DMS153 treated with DMSO at 0.1 percent for 48 hours (cell line): ENCODE measurements at regions not wholly inside any gene's neighbourhood (a gene's known extent, or its start where the extent isn't known, plus 50 kb on each side); places are given as distances from the start of the nearest gene placed in this dataset.

Experiments used
- DNase-seq: peaks from one replicate; lab custom pipeline; 2025; ENCODE audit not compliant: unreplicated experiment; lab: John Stamatoyannopoulos, UW

DNA sequence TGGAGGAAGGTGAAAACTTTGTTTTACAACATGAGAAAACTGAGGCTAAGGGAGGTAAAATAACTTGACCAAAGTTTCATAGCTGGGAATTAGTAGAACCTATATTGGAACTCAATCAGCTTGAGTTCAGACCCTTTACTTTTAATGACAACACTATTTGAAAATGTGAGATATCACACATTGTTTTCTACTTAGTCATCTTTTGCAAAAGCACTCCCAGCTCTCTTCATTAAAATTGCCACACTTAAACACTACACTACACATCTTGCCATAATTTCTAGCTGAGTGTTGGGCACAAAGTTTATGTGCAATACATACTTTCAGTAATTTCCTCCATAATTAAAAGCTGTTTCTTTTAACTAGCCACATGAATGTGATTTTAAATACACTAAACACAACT lies 230.4 kb upstream of the DCBLD2 start:
- no peak for DNase-seq

DNA sequence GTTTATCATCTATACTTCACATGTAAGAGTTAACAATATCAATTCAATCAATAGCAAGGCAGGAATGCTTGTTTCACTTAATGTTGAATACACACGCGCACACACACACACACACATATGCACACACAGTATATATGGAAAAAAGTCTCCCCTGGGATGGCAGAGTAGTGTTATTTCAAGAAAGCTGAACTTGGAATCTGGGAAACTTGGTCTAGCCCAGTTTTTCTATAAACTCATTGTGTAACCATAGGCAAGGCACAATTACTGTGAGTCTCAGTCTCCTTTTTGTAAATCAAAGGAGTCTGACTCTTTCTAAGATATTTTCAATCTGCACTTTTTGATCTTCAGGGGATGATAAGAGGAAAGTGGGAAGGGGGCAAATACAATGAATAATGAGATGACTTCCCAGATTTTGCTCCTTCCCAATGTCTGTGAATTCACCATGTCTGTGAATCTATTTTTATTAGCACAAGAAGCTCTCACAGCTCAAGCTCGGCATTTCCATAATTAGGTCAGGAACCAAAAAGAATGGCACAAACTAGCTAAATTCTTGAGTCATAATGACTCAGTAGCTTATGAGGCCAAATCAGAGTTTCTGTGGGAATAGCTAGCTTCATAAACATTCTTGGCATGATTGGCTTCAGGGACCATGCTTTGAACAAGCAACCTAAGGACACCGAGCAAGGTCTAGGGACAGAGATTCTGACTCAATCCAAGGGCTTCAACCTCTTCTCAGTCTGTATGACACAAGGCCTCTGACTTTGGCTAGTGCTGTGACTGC lies 227.4 kb upstream of the DCBLD2 start:
- DNase-seq, result no peak

DNA sequence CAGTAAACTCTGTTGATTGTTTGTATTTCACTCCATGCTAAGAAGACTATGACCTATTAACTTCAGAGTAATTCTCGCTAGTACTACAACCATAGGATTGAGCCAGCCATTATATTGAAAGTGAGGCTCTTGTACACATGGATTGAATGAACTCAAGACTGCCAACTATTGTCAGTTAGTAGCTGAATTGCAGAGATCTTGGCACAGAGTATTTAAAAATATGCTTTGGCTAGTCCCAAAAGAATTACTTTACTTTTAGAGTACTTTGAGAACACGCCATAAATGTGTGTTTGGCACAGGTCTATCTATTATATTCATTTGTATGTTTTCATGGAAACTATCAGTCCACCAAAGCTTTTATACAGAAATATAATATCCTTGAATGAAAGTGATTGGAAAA lies 226.7 kb upstream of the DCBLD2 start:
- DNase-seq, result no peak

DNA sequence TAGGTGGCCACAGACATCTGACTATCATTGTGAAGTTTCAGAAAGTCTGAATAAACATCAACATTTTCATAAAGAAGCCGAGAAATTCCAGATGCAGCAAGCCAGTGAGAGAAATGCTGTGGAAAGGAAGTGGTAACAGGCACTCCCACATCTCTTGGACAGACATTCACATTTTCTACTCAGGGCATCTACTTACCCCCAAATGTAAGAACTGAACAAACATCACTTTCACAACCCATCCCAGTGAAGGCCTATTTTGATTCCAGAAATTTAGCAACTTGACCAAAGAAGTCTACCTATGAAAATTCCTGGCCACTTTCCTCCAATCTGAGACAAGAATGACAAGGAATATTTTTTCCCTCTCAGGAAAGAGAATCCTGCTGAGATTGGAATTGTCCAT lies 224.8 kb upstream of the DCBLD2 start:
- no peak for DNase-seq

DNA sequence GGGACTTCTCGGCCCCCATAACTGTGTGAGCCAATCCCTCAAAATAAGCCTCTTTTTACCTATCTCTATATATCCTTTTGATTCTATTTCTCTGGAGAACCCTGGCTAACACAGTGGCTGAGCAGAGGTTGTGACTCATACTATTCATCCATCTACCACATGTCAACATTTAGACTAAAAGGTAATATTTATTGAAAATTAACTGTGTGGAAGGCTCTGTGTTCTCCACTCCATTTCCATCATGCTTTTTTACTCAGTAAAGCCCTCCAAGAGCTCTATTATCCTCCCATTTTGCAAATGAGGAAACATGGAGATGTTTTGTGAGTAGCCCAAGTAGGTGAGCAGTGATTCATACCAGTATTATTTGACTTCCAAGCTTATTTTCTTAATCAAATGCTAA lies 217.9 kb upstream of the DCBLD2 start:
- DNase-seq, result no peak

DNA sequence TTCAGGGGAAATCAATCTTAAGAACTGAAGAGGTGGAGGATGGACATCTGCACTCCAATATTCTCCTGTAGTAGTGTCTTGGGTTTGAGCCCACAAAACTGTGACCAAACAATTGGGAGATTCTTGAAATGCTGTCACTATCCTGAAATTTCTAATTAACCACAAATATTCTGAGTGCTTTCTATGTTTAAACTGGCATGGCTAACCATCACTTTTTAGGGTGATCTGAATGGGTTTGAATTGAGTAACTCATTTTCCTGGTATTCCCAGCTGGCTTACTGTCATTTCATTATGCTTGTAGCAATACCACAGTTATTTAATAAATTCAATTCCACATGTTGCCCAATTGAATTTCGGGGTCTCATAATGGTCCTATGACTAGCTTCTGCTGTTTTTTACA lies 216.9 kb upstream of the DCBLD2 start:
- DNase-seq, result no peak

DNA sequence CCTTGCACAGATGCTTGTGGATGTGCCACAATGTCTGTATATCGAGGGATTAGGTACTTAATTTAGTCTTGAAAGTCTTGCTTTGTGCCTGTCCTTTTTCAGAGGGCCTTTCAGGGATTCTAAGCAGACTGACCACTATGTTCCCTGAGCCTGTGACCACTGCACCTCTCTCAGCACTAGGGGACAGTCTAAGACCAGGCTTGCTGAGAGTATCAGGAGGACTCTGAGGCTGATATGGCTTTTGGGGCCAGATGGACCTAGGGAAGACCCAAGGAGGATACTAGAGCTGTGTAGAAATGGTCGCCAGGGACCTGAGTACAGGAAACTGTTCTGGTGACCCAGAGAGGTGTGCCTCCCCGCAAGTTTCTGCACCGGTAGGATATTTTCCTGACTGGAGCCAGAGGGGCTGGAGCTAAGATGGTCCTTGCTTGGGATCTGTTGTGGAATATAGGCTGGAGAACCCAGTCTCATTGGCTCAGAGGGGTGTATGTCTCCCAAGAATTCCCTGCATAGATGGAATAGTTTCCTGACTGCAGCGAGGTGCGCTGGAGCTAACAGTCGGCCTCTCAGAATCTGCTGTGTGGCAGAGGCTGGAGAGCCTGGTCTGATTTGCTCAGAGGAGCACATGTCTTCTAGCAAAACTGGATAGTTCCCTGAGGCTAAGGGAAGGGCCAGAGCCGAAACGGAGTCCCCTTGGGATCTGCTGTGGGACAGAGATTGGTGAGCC lies 213.2 kb upstream of the DCBLD2 start:
- no peak for DNase-seq

DNA sequence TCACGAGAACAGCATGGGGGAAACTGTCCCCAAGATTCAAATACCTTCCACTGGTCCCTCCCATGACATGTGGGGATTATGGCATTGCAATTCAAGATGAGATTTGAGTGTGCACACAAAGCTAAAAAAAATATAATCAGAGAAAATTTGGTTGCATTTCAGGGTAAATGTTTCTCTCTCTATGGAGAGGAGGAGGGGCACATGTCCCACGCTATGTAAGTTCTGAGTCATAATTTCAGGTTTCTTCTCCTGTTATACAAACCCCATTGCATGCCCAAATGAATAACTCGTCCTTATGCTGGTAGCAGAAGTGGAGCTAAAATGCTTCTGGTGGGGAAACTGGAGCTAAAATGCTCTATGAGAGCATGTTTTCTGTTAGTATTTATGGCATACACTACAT lies 209.7 kb upstream of the DCBLD2 start:
- no peak for DNase-seq

DNA sequence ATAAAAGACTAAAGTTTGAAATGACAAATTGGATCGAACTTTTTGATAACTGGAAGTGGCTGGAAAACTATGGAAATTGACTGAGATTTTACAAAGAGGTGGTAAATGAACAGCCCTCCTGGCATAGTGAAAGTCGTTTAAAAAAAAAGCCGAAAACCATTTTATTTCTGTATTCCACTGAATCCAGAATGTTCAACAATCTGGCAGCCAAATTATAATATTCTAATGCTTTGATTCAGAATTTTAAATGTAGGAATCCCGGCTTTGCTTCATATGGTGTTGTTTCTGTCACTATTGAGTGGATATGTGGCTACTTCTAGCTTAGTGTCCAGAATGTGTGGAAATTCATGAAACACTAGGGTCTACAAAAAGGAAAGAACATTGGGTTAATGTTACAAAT lies 208.9 kb upstream of the DCBLD2 start:
- no peak for DNase-seq

DNA sequence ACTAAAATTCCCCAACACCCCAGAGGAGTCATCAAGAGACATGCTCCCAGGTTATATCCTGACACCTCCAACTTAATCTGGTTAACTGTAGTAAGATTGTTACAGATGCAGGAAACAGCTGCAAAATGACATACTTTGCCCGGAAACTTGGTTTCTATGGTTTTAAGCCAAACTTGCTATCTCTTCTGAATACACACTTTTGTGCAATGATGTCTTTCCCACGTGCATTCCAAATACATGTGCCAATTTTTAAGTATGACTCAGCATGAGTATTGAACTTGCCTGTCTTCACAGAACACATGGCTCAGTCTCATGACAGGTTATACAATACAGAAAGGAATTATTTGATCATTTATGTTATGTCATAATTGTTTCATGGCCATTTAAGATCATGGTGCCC lies 207.0 kb upstream of the DCBLD2 start:
- DNase-seq, result no peak

DNA sequence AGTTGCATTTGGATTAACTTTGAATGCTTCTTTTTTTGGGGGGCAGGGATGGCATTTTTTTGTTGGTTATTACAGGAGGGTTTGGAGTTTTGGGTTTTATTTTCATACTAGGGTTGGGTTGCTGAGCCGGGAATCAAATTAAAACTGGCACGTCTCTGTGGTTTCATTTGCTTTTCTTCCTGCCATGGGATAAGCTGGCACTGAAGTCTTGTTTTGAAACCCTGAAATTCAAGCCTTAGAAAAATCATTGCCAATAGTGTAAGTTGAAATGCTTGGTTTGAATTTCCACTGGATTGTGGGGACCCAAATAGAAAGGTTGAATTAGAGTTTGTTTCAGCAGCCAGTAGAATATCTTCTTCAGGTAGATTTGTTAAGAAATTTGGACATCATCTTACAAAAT lies 193.1 kb upstream of the DCBLD2 start:
- DNase-seq, result no peak

DNA sequence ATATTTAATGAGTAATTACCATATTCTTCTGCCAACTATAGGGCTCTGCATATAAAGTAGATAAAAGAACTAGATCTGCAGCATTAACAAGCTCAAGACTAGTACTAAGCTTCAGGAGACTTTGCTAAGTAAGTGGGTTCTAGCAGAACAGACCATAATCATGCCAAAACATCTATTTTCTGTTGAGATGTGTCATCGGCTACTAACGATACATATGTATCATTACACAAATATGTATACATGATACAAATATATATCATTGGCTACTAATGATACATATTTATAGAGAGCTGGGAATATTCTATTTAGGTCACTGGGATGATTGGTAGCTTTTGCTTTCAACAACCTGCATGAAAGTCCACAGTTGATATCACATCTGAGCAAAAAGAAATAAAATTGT lies 185.8 kb upstream of the DCBLD2 start:
- DNase-seq, result no peak

DNA sequence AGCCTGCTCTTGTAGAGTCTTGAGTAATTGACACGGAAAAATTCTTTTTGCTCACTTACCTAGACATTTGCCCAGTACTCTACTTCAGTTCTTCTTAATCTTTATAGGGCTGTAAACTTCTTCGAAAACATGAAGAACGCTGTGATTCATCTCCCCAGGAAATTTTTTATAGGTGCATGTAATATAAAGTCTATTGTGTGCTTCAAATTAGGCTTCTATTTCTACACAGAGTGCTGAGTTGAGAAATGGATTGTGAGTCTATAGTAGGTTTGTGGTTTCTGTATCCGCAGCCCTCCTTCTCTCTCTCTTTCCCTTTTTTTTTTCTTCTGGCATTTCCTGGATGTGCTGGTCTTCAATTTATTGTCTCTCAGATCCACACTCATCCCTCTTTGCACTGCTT lies 183.3 kb upstream of the DCBLD2 start:
- DNase-seq, result no peak

DNA sequence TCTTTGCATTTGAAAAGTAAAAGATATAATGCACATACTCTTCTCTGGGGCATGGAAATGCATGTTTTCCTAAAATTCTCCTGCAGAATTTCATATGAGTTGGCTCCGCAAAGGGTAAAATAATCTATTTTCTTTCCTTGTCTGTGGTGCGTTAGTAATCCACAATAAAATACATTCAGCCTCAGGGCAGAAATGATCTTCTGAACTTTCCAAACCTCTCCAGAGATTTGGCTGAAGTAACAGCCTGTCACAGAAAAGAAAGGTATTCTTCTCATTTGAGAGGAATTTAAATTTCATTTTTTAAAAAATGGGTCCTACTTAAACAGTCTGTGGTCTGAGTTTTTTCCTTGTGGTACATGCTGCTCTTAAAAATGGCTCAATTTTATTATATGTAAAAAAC lies 182.7 kb upstream of the DCBLD2 start:
- DNase-seq, result no peak

DNA sequence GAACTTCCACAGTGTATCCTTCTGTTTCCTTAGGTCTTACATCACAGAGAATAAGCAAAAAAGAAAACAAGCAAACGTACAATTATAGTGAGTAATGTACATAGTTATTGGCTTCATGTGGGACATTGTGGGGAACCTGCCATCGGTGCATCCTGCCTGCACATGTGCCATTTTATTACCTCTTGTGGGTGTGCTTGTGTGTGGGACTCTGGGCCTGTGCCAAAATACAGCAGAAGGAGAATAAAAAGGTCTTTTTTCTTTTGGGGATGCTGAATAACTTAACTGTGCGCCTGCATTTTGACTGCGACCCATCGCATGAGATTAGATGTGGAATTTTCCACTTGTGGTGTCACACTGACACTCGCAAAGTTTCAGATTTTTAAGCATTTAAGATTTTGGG lies 169.6 kb upstream of the DCBLD2 start:
- no peak for DNase-seq

DNA sequence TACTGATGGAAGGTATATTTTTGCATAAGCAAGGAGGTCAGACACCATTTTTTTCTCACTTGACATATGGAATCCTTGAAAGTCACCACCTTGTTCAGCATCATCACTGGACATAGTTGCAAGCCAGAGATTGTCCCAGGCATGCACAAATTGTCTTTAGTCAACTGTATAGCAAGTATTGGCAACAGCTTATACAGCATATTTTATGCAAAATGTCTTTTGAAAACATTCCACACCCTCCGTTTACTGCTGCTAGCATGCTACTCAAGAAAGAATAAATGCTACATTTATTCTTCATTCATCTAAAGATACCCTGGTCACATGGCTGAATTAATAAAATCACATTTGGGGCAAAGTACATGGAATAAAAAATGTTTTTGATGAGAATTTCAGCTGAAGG lies 168.5 kb upstream of the DCBLD2 start:
- DNase-seq, result no peak

DNA sequence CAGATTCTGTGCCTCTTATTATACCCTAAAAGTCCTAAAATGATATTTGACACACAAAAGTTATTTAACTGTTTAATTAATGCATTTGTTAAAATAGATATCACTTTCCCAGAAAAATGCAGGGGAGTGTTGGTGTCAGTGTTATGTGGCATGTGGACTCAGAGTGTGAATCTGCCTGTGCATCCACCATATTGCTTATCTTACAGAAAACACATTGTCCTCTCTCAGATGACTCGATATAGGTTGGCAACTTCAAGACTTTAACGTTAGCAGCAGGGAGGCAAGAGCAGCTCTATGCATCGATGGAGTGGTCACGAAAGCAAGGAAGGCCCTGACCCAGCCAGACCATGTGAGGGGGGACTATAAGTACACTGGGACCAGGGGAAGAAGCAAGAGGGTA lies 165.4 kb upstream of the DCBLD2 start:
- DNase-seq, result no peak

DNA sequence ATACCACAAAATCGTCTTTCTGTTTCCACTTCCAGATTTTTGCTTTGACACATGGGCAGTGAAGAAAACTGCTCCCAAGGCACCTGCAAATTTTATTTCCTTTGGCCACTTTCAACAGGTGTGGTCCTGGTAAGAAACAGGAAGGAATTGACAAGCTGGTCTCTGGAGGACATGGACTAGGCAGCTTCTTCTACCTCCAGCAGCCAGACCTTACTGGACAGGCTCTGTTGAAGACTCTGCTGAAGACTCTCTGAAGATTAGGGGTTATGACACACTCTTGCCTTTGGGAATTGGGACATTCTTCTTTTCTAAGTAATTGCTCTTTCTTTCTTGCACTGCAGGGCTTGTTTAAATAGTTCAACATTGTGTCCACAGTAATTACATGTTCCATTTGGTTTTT lies 147.7 kb upstream of the DCBLD2 start:
- no peak for DNase-seq

DNA sequence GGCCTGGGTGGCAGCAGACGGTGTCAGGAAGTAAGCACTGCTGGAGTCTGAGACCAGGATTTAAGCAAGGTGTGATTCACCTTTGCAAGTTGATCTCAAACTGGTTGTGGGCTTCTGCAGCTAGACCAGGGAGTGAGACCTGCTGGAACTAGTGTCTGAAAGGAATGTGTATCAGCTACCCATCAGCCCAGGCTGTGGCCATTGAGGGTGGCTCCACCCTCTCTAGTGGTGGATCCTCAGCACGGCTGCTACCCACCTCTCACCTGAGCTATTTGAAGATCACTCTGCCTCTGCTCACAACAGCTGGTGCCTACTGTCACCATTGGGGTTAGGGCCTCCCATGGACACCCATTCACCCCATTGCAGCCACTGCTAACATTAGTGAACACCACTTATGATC lies 140.3 kb upstream of the DCBLD2 start:
- DNase-seq, result no peak

DNA sequence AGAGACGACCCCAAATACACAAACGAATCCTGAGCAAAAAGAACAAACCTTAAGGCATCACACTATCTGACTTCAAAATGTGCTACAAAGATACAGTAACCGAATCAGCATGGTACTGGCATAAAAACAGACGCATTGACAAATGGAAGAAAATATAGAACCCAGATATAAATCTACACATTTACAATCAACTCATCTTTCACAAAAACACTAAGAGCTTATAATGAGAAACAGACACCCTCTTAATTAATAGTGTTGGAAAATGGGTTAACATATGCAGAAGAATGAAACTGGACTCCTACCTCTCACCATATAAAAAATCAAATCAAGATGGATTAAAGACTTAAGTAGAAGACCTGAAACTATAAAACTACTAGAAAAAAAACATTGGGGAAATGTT lies 130.3 kb upstream of the DCBLD2 start:
- DNase-seq, result no peak

DNA sequence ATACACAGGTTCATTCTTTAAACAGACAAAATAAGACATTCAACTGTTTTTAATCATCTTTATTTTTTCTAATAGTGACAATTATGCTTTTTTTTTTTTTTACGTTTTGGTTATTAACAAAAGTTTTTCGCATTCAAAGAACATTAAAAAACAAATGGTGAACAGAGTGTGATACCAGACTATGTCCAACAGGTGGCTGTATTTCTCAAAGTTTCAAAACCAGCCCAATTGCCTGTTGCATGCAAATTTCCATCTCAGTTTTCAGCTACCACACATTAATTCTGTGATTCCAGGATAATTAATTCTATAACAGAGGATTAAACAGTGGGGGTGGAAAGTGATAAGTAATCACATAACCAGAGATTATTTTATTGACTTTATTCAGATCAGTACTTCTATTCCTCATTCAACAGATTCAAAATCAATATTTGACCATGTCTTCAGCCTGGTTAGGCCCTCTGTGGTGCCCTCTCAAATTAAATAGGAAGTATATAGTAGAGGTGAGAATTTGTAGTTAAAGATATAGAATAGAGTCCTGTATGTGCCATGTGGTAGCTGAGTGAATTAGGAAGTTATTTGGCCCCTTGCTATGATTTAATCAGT lies 122.2 kb upstream of the DCBLD2 start:
- DNase-seq, result peak; percentile 5

DNA sequence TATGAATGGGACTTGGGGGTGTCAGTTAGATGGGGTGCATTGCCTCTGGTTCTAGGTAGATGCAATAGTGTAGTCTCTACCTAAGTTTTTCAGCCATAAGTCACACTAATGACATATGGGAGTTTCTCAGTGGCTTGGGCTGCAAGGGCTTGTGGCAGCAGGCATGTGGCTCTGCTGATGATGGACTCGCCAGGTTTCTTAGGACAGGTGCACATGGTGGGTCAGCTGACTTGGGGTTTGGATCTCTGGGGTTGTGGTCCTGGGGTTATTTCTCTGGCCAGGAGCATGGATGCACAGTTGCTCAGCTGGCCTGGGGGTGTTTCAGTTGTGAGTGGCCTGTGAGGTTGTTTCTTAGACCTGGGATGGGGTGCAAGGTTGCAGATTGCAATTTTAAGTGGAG lies 120.0 kb upstream of the DCBLD2 start:
- no peak for DNase-seq
